Fibroblast of villous mesenchyme (primary cell): ENCODE measurements at regions not wholly inside any gene's neighbourhood (a gene's known extent, or its start where the extent isn't known, plus 50 kb on each side); places are given as distances from the start of the nearest gene placed in this dataset.
A peak's percentile ranks its signal among the peaks of the same experiment; 100 is the strongest.

Source experiments
- DNase-seq: peaks from one replicate; pipeline ENCODE4 v3.0.0-alpha.2; 2010; ENCODE audit warnings: low read depth
- H3K4me3 ChIP-seq: 2 replicates; pipeline ENCODE4 v1.5.1; 2011; ENCODE audit warnings: low read depth, mild to moderate bottlenecking, low read length
- TF ChIP-seq, protein P1 (sequence below): IDR thresholded peaks from 2 replicates; pipeline ENCODE4 v1.5.1; 2012; ENCODE audit warnings: low read depth, mild to moderate bottlenecking, low read length; ENCODE audit not compliant: insufficient read depth

DNA sequence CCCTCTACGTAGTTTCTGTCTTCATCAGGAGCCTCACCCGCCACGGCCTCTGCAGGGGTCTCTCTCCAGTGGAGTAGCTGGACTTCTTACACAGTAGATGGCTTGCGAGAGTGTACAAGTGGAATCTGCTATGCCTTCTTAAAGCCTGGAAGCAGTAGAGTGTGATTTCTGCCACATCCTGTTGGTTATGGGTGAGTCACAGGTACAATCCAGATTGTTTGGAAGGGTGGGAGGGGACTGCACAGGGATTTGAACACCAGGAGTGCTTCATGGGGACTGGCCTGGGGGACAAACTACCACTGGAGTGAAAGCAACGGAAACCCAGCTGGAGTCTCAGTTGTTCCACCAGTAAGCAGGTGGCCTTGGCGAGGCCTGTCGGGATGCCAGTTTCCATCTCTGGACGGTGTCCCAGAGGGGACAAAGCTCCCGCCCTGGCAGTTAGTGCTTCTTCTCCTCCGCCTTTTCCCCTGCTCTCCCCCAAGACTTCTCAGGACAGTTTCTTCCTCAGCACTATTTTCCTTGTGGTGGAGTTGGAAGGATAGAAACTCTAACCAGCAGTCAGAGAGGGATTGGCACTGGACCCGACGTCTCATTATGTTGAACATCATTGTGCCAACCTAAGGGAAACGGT is 85.0 kb upstream of the RCN1 start:
- no peak for DNase-seq

DNA sequence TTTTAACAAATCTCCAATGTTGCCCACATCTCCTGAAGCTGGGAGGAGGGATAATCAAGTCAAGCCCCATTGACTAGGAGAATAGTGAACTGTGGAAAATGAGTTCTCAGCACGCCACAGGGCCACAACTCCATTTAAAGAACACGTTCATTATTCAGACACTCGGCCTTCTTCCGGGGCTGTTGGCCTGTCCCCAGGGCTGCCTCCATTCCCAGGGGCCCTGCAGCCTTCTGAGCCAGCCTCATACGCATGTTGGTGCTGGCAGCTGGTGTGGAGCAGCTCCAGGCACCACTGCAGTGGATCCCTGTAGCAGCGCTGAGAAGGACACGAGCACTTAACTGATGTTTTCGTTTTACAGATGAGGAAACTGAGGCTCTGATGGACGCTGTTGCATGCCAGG is 87.5 kb upstream of the RCN1 start:
- H3K4me3 ChIP-seq: no peak overlapping the region
- no peak for DNase-seq
- TF ChIP-seq, protein P1, sequence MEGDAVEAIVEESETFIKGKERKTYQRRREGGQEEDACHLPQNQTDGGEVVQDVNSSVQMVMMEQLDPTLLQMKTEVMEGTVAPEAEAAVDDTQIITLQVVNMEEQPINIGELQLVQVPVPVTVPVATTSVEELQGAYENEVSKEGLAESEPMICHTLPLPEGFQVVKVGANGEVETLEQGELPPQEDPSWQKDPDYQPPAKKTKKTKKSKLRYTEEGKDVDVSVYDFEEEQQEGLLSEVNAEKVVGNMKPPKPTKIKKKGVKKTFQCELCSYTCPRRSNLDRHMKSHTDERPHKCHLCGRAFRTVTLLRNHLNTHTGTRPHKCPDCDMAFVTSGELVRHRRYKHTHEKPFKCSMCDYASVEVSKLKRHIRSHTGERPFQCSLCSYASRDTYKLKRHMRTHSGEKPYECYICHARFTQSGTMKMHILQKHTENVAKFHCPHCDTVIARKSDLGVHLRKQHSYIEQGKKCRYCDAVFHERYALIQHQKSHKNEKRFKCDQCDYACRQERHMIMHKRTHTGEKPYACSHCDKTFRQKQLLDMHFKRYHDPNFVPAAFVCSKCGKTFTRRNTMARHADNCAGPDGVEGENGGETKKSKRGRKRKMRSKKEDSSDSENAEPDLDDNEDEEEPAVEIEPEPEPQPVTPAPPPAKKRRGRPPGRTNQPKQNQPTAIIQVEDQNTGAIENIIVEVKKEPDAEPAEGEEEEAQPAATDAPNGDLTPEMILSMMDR: no peak

More for the DNA sequence above, 85.0 kb upstream of the RCN1 start:
- TF ChIP-seq, protein P1: no peak
- H3K4me3 ChIP-seq: no peak overlapping the region

DNA sequence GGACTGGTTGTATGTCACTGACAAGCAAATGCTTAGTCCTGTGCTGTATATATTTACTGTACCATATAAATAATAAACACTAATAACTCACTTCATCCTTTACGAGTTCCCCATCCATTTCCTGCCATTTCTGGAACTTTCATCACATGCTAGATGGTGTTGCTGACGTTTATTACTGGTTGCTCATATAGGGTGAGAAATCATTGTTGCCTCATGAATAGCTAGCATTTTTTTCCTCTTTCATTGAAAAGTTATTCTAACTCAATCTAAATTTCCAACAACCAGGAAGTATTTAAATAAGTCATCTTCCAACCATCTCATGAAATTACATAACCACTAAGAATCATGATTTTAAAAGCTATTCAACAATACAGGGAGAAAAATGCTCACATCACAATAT is 88.6 kb upstream of the RCN1 start:
- TF ChIP-seq, protein P1: no peak
- DNase-seq: no peak
- no peak overlapping the region for H3K4me3 ChIP-seq

DNA sequence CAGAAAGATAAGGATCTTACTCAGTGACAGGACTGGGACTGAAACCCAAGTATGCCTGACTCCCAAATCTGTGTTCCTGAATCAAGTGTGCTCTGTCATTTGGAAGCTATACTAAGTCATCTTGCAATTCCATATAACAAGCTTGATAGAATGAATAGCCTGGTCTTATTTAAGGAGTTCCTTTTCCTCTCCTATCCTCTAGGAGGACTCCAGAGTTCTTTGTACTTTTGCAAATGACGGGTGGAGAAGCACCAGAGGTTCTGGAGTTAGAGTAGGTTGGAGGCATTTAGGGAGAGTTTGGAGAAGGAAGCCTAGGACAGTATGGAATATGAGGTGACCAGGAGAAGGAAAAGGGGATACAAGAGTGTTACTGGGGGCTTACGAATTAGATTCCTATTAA is 92.9 kb upstream of the RCN1 start:
- no peak for DNase-seq
- H3K4me3 ChIP-seq: no peak overlapping the region
- TF ChIP-seq, protein P1: no peak

DNA sequence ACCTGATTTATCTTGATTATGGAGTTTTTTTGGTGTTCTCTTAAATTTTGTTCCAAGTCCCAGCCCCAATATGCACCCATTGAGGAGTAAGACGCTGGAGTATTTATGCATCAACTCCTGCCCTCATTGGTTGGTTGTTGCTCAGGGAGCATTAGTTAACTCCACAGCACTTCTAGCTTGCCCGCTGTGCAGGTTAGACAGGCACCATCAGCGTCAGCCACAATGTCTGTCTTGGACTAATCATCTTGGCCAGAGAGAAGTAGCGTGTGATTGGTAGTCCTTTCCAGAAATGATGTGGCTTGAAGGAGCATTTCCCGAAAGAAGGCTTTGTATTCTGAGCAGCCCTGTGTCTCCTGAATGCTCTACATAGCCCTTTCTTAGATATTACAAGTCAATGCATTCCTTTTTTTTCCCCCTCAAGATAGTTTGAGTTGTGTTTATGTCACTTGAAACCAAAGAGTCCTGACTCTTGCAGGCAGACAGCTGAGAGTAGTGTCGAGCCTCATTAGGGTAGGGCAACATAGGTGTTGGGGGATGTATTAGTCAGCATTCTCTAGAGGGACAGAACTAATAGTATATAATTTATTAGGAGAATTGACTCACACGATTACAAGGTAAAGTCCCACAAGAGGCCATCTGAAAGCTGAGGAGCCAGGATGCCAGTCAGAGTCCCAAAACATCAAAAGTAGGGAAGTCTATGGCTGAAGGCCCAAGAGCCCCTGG is 94.6 kb upstream of the RCN1 start:
- TF ChIP-seq, protein P1: no peak

DNA sequence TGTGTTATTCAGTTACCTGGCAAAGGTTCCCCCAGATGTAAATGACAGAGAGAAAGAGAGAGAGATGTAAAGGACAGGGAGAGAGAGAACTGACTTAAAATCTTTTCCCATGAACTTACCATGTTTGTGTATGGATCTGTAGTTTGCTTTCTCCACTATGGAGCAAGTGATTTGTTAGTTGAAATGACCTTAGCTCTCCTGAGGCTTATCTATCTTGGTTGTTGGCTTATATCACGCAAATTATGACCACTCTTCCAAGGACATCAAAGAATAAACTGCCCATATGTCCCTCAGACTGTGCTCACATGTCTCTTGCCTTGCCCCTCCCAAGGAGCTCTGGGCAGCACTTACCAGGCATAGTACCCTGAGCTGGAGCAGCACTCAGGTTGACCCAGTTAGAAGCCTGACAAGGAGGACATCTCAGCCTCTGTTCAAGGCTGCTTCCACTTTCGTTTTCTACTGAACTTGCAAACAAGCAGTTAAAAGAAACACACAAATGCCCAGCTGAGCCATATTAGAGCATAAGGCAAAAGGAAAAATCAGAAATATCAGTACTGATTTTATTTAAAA is 95.3 kb upstream of the RCN1 start:
- TF ChIP-seq, protein P1: no peak
- DNase-seq: peak; percentile 37
- peak overlapping the region; percentile 29 for H3K4me3 ChIP-seq

More for the DNA sequence above, 94.6 kb upstream of the RCN1 start:
- no peak for DNase-seq
- H3K4me3 ChIP-seq: no peak overlapping the region
